HG02623 (cell line): ENCODE measurements at regions not wholly inside any gene's neighbourhood (a gene's known extent, or its start where the extent isn't known, plus 50 kb on each side); places are given as distances from the start of the nearest gene placed in this dataset.
A peak's percentile ranks its signal among the peaks of the same experiment; 100 is the strongest.

Source experiments
- ATAC-seq: cut with Tn5 transposase; IDR thresholded peaks from one replicate; pipeline ENCODE4 v1.9.1; 2021; ENCODE audit warnings: moderate library complexity; ENCODE audit not compliant: unreplicated experiment

DNA sequence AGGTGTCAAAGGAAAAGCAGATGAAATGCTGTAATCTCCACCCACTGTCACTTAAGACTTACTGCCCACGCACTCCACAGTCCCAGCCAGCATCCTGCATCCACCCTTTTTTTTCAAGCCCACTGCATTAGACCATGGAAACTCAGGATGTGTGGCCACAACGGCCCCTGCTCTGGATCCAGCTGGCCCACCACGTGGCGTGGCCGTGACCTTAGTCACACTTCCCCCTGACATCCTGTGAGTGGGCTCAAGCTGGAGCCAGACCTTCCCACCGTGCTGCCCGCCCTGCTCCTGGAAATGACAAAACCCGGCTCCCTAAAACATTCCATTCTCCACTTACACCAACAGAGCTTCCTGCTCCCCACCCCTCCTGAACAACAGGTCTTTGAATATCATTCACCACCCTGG is 588.3 kb upstream of the DIPK2B start:
- ATAC-seq = no peak

DNA sequence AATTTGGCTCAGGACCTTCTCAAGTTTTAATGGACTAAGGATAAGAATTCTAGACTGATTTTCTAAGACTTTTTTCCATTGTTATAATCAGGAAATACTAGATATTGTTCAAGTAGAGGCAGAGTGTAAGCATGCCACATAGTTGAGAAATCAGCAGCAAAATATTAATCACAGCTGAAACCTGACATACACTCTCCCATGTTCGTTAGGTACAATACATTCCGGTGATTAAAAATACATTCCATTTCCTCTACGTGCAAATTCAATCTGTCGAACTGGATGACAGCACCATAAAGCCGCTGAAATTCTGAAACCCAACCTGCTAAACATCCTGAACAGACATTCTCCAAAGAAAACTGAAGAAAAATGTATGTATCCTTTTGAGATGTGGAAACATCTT is 587.6 kb upstream of the DIPK2B start:
- ATAC-seq = no peak

DNA sequence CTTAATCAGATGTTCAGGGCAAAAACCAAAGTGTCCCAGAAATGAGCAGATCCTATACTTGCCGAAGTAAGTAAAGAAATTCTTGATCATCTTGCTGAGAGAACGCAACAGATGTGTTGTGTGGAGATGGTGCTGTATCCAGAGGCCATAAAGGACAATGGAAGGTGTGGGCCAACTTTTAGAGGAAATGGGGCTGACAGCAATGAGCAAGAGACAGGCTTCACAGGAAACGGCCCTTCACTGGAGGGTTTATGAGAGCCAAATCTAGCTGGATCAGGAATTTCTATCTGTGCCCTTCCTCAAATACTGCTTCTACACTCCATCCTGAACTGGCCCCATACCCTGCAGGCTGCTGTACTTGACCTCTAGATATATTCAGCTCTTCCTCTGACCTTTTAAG is 583.9 kb upstream of the DIPK2B start:
- no peak for ATAC-seq

DNA sequence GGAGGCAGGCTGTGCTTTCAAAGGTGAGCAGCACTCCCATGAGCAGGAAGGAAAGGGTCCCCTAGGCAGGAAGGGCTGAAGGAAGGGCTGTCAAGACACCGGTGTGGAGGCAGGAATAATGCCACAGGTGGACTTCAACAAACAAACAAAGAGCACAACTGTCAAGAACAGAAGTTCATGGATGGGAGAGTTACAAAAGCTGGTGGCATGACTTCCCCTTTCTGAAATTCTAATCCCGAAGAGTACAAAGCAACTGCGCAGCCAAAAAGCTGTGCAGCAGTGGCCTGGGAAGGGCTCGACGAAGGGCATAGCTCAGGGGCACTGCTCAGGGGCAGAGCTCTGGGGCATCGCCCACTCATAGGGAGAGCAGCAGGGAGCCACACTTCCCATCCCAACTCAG is 582.3 kb upstream of the DIPK2B start:
- ATAC-seq = no peak

DNA sequence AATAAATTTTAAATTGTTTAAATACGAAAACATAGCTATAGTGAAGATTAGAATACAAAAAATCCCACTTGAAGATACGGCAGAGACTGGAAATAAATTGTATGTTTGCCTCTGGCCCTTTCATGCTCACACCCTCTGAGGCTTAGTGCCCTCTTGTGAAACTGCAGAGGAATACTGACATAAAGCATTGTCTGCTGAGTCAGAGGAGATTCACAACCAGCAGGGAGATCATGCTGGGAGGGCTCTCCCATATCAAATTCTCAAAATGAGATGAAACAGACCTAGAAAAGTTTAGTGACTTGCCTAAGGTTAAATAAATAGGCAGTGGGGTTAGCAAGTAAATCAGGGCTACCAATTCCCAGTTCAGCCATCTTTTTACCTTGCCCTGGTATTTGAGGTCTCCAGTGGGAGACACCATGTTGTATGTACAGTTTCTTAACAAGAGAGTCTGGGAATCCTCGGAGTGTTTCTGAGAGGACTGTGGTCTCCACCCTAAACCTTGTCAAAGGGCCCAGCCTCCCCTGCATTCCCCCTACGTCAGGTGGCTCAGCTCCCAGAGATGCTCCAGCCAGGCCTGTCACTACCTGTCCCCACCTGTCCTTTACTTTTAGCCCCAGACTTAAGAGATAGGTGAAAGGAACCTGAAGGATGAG is 581.4 kb upstream of the DIPK2B start:
- ATAC-seq = no peak

GRCh38 chrX:45778616-45779015 is 577.9 kb upstream of the DIPK2B start:
- no peak for ATAC-seq

DNA sequence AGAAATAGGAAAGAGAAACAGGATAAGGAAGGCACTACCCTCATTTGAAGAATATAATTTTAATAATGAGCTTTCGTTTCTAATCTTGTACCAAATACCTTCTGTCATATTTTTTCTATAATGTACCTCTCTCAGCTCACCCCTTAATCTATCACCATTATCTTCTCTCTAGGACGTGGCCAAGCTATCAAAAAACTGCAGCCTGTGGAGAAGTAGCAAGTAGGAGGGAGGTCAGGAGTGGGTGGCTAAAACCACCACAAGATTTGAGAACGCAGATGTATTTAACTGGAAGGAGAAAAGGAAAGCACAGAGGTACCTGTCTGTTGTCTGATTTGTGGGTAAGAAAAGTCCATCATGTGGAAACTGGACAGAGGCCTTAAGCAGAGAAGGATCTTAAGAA is 576.7 kb upstream of the DIPK2B start:
- no peak for ATAC-seq

DNA sequence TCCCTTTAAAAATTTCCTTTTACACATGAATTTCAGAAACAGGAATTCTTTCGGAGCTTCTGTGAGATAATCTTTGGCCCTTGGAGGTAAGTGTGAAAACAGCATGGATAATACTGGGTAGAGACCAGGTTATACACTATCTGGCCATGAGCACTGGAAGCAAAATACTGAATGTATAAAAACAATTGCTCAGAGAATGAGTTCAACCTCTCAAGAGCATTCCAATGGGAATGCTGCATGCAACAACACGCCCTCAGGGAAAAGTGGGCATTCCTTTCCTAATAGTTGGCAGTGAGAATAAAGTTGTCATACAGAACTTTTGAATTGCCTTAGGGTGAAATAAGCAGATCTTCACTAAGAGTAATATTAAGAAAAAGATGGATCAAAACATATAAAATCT is 574.8 kb upstream of the DIPK2B start:
- no peak for ATAC-seq

GRCh38 chrX:45774961-45775360 is 574.3 kb upstream of the DIPK2B start:
- no peak for ATAC-seq

DNA sequence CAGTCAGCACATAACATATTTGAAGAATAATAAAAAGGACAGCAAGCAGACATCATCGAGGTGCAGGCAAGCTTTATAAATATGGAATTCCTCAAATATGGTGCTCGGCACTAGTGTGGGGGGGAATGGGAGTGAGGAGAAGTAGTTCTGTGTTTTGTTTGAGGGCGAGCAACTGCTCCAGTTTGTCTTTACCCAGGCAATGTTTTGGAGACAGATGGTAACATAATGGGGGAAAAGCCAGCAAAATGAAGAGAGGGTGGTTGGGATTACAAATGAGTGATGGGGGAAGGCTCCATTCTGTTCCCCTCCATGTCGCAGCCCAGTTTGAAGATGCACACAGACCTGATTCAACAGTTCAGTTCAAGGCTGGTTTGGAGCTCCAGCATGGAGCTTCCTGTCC is 572.9 kb upstream of the DIPK2B start:
- no peak for ATAC-seq

DNA sequence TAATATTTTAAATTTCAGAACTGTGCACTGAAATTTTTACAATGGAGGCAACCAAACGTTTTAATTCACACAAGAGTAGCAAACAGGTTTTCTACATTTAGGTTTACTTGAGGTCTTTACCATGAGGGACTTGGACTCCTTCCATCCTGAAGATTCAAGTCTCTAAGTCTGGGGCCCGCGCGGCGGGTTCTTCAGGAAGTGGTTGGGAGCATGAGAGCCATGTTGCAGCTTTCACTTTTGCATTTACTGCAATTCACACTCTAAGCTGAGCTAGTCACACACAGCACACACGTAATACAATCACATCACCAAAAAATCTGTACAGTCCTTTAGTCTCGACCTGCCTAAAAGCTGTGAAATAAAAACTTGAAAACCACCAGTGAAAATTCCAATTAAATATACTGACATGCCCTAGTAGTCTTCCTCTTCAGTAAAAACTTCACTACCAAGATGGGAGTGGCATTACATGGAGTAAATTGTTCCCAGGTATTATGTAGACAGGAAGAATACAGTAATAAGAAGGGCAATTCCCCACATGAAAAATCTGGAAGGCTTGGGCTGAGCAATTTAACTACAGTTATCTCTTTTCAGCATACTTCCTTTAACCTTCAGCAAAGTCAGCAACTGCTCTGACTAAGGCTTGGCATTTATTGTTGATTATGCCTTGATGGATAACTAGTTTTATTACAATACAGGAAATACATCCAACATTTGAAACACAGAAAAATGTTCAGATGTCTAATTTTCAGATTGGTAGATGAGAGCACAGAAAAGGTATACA is 571.1 kb upstream of the DIPK2B start:
- peak; percentile 57 for ATAC-seq

DNA sequence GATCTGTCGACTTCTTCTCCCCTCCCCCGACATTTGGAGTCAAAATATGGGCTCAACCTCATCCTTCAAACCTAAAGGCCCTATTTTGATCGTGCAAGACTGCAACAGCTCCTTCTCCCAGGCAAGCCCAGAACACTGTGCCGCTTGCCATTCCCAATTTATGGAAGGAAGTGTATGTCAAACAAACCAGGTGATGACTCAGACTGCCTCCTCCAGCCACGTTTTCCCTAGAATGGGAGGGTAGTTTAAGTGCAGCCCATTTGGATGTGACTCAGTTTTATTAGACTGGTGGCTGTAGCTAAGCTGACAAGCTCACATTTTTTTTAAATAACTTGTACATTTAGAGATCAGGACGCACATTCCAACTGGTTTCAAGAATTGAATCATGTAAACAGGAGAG is 570.4 kb upstream of the DIPK2B start:
- no peak for ATAC-seq

- ATAC-seq = peak; percentile 85
Measured at GRCh38 chrX:45769761-45770582, 569.3 kb upstream of the DIPK2B start.

- no peak for ATAC-seq
Measured at GRCh38 chrX:45768666-45769236, 568.1 kb upstream of the DIPK2B start.

DNA sequence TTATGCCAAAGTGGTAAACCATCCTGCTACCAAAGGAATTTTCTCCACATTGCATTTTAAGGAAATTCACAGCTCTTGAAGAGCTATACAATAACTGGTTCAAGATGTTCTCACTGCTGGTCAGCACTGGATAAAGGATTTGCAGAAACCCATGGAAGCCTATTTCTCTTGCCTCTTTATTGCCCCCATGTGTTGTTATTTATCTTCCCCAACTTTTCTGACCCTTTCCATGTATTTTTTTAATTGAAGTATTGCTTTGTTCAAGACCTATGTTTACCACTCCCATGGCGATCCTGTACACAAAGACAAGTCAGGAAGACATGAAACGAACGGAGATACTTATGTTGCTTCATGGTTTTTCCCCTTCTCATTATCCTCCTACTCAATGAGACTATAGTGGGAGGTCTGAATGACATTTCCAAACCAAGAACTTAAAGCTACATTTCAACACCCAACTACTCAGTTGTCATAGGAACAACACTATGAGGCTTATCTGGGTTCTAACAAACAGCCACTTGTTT is 566.4 kb upstream of the DIPK2B start:
- ATAC-seq = no peak

DNA sequence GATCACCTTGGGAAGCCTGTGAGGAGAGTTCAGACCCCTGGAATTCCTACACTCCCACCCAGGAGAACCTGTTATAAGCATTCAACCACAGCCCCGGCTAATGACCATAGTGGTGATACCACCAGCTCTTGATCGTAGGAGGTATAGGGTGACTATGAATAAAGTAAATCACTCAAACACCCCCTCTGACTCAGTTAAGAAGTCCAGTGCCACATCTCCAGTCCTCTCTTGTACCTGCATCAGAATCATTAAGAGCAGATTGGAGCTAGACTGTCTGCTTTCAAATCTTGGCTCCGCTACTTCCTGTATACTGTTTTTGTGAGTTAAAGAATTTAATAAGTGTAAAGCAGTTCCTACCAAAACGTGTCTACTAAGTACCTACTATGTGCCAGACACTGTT is 565.1 kb upstream of the DIPK2B start:
- no peak for ATAC-seq

GRCh38 chrX:45765281-45765680 is 564.6 kb upstream of the DIPK2B start:
- ATAC-seq = no peak

- ATAC-seq = no peak
Measured at GRCh38 chrX:45762699-45763647, 562.3 kb upstream of the DIPK2B start.

GRCh38 chrX:45761920-45762319 is 561.2 kb upstream of the DIPK2B start:
- ATAC-seq = no peak

DNA sequence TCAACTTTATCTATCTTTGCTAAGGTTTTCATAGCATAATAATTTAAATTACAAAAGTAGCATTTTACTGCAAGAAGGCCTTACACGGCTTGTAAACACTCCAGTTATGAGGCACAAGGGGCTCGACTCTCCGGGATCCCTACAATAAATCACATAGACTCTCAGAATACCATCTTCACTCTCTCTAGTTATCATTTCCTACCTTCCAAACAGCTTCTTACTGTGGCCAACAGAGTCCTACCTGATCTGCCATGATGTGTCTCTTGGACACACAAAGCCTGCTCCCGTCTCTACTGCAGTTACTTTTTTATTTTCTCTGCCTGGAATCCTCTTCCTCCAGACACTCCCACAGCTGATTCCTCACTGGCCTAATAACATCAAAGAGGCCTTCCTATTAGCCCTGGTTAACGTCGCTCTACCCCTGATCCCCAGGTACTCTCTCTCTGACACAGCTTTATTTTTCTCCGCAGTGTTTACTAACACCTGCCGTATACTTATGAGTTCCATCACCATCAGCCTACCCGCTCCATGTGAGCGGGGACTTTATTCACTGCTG is 559.6 kb upstream of the DIPK2B start:
- no peak for ATAC-seq
